Panc1 (cell line): ENCODE measurements at regions not wholly inside any gene's neighbourhood (a gene's known extent, or its start where the extent isn't known, plus 50 kb on each side); places are given as distances from the start of the nearest gene placed in this dataset.

ENCODE experiments used
- REST ChIP-seq, 2 experiments: IDR thresholded peaks; 2 replicates each; pipeline ENCODE4 v1.6.1; 2011 to 2012; ENCODE audit warnings: low read depth in 2 of 2, control low read depth in 1 of 2, low read length in 1 of 2, mild to moderate bottlenecking in 1 of 2, moderate library complexity in 1 of 2; ENCODE audit not compliant: insufficient read depth in 1 of 2
- TCF7L2 ChIP-seq: IDR thresholded peaks from 2 replicates; pipeline ENCODE4 v1.6.1; 2011; ENCODE audit warnings: mild to moderate bottlenecking, low read depth, low read length, inconsistent platforms
- TF ChIP-seq, protein P1 (sequence below): fragments of 450-650 bp; IDR thresholded peaks from 2 replicates; pipeline ENCODE4 v1.5.1; 2017; ENCODE audit warnings: mild to moderate bottlenecking

- TF ChIP-seq REST (IDR thresholded peaks at IDR 0.05; ENCODE audit: insufficient read depth in 1 of 2, low read depth in 2 of 2, low read length in 1 of 2) (no peak), TCF7L2 (no peak)
- TF ChIP-seq, protein P1, sequence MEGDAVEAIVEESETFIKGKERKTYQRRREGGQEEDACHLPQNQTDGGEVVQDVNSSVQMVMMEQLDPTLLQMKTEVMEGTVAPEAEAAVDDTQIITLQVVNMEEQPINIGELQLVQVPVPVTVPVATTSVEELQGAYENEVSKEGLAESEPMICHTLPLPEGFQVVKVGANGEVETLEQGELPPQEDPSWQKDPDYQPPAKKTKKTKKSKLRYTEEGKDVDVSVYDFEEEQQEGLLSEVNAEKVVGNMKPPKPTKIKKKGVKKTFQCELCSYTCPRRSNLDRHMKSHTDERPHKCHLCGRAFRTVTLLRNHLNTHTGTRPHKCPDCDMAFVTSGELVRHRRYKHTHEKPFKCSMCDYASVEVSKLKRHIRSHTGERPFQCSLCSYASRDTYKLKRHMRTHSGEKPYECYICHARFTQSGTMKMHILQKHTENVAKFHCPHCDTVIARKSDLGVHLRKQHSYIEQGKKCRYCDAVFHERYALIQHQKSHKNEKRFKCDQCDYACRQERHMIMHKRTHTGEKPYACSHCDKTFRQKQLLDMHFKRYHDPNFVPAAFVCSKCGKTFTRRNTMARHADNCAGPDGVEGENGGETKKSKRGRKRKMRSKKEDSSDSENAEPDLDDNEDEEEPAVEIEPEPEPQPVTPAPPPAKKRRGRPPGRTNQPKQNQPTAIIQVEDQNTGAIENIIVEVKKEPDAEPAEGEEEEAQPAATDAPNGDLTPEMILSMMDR = no peak
These were observed 130.4 kb downstream of the MRM1 start for GRCh38 chr17:36731811-36732210.
